DOHH2 (cell line): ENCODE measurements at regions not wholly inside any gene's neighbourhood (a gene's known extent, or its start where the extent isn't known, plus 50 kb on each side); places are given as distances from the start of the nearest gene placed in this dataset.
"Not testable (repeated sequence)": the region's sequence is repeated elsewhere in the genome, so short reads cannot be mapped to it uniquely, and the experiment has no call there.

Source experiments
- EZH2phosphoT487 ChIP-seq: fragments of 200-600 bp; sonication (generic); IDR thresholded peaks from 2 replicates; pipeline ENCODE4 v1.6.1; 2017; ENCODE audit warnings: borderline replicate concordance, mild to moderate bottlenecking, antibody characterized with exemption, low read length, moderate library complexity, mixed read lengths
- TF ChIP-seq, protein P1 (sequence below): fragments of 200-600 bp; sonication (generic); IDR thresholded peaks from one replicate; pipeline ENCODE4 v1.5.1; 2014; ENCODE audit warnings: antibody characterized with exemption, mild to moderate bottlenecking, low read depth, low read length; ENCODE audit not compliant: poor library complexity, severe bottlenecking

DNA sequence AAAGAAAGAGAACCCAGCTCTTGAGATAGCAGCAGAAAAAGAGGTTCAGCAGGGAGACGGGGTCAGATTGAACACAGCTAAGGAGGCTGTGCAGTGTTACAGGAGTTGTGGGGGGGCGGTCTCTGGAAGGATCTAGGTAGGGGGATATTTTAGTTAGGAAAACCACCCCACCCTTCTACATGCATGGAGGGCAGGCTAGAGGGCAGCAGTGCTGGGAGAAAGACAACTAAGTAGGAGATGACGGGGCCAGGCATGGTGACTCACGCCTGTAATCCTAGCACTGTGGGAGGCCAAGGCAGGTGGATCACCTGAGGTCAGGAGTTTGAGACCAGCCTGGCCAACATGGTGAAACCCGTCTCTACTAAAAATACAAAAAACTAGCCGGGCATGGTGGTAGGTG is 80.7 kb upstream of the KCNMA1 start:
- not testable (repeated sequence) for TF ChIP-seq EZH2phosphoT487
- TF ChIP-seq, protein P1, sequence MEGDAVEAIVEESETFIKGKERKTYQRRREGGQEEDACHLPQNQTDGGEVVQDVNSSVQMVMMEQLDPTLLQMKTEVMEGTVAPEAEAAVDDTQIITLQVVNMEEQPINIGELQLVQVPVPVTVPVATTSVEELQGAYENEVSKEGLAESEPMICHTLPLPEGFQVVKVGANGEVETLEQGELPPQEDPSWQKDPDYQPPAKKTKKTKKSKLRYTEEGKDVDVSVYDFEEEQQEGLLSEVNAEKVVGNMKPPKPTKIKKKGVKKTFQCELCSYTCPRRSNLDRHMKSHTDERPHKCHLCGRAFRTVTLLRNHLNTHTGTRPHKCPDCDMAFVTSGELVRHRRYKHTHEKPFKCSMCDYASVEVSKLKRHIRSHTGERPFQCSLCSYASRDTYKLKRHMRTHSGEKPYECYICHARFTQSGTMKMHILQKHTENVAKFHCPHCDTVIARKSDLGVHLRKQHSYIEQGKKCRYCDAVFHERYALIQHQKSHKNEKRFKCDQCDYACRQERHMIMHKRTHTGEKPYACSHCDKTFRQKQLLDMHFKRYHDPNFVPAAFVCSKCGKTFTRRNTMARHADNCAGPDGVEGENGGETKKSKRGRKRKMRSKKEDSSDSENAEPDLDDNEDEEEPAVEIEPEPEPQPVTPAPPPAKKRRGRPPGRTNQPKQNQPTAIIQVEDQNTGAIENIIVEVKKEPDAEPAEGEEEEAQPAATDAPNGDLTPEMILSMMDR: not testable (repeated sequence)
